T-helper 17 cell (primary cell): ENCODE measurements at regions not wholly inside any gene's neighbourhood (a gene's known extent, or its start where the extent isn't known, plus 50 kb on each side); places are given as distances from the start of the nearest gene placed in this dataset.
A peak's percentile ranks its signal among the peaks of the same experiment; 100 is the strongest.
"Not testable (repeated sequence)": the region's sequence is repeated elsewhere in the genome, so short reads cannot be mapped to it uniquely, and the experiment has no call there.

Experiments
- ATAC-seq: fragments of 150-1000 bp; cut with Tn5 transposase; 2 replicates; pipeline ENCODE4 v1.10.0; 2021; ENCODE audit warnings: mild to moderate bottlenecking, moderate library complexity
- DNase-seq, 3 donors: peaks; one replicate each; pipeline versions ENCODE4 v3.0.0 to v3.0.0-alpha.2; 2020 to 2021
- H3K9me3 ChIP-seq: one replicate; pipeline ENCODE4 v1.7.0; 2013; ENCODE audit warnings: low read length, mild to moderate bottlenecking; ENCODE audit not compliant: control insufficient read depth, poor library complexity, severe bottlenecking
- H3K27ac Mint-ChIP-seq: one replicate; pipeline ENCODE4 v1.8.0; 2022; ENCODE audit warnings: mild to moderate bottlenecking, moderate library complexity, mixed read lengths
- H3K27me3 Mint-ChIP-seq: one replicate; pipeline ENCODE4 v1.8.0; 2022; ENCODE audit warnings: mixed read lengths
- H3K36me3 Mint-ChIP-seq: one replicate; pipeline ENCODE4 v1.8.0; 2022; ENCODE audit warnings: low read depth, mixed read lengths
- H3K4me1 Mint-ChIP-seq: one replicate; pipeline ENCODE4 v1.8.0; 2022; ENCODE audit warnings: mild to moderate bottlenecking, mixed read lengths
- H3K4me3 Mint-ChIP-seq: one replicate; pipeline ENCODE4 v1.8.0; 2022; ENCODE audit warnings: mild to moderate bottlenecking, moderate library complexity, mixed read lengths

DNA sequence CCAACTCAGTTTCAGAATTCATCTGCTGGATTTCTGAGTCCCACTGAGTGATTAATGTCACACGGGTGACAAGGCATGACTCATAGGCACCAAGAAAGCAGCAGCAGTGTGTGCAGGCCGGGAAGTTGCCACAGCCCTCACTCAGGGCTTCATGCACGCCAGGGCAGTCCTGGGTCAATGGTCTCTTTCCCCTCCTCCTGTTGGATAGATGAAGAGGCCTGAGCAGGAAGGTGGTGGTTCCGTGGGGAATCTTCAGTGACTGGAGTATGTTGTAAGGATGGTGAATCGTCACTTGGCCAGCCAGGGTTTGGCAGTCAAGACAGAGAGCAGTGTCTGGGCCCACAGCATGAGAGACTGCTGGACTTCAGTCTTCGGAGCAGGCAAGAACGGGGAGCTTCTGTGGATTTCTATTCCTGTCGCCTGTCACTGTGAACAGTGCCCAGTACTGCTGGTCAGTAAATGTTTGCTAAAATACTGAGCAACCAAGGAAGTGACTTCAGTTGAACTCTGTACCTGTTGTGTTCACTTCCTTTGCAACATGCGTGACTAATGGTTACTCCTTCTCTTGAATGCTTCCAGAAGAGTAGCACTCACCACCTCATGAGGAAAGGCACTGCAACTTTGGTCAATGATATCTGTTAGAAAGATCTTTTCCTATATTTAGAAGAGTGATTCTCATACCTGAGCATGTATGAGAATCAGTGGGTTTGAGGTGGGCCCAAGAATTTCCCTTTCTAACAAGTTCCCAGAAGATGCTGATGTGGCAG, 62.0 kb upstream of the CD93 start:
- no peak overlapping the region for H3K4me3 Mint-ChIP-seq
- H3K27me3 Mint-ChIP-seq = peaks cover 17% of the 10 kb centered on the region
- ATAC-seq (peak; percentile 55), DNase-seq (no peak)
- H3K36me3 Mint-ChIP-seq = peaks cover 4% of the 10 kb centered on the region
- no peaks in the 10 kb centered on the region for H3K9me3 ChIP-seq
- peaks cover 27% of the 10 kb centered on the region for H3K4me1 Mint-ChIP-seq
- H3K27ac Mint-ChIP-seq = no peak overlapping the region

DNA sequence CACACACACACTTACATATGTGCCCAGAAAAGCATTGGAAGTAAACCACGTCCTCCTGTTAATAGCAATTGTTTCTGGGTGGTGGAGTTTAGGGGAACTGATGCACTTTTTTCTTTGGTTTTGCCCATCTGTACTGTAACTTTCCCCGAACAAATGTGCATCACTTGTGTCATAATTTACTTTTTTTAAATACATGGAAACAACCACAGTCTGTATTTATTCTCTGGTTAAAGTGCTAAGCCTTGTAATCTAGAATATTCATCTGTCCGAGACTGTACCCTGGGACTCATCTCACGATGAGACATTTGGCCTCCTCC, 61.5 kb upstream of the CD93 start:
- Mint-ChIP-seq H3K27me3 (peaks cover 17% of the 10 kb centered on the region), H3K27ac (no peak overlapping the region), H3K36me3 (peaks cover 4% of the 10 kb centered on the region), H3K4me3 (no peak overlapping the region), H3K4me1 (peaks cover 33% of the 10 kb centered on the region)
- DNase-seq = no peak
- H3K9me3 ChIP-seq = no peaks in the 10 kb centered on the region
- no peak for ATAC-seq

GRCh38 chr20:23146857-23147637, 60.9 kb upstream of the CD93 start:
- peaks cover 4% of the 10 kb centered on the region for H3K36me3 Mint-ChIP-seq
- ATAC-seq (no peak), DNase-seq (no peak)
- peaks cover 36% of the 10 kb centered on the region for H3K4me1 Mint-ChIP-seq
- peaks cover 17% of the 10 kb centered on the region for H3K27me3 Mint-ChIP-seq
- H3K27ac Mint-ChIP-seq = no peak overlapping the region
- no peak overlapping the region for H3K4me3 Mint-ChIP-seq
- H3K9me3 ChIP-seq = no peaks in the 10 kb centered on the region

DNA sequence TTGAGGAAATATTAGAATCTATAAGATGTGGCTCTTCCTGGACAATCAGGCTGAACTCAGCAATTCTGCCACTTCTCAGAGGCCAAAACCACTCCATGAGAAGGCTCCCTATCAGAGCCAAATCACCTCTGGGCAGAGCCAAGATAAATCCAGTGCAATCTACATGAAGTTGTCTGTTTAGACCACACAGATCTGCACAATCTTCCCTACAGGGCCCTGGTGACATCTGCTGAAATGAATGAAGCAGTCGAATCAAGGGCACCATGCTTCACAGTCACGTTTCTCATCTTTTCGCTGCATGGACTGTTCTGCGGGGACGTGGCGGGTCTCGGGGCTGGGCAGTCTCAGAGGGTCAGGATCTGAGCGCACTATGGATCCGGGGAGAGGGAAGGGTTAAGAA, 60.1 kb upstream of the CD93 start:
- no peak overlapping the region for H3K4me3 Mint-ChIP-seq
- H3K4me1 Mint-ChIP-seq = peaks cover 38% of the 10 kb centered on the region
- H3K27me3 Mint-ChIP-seq = peaks cover 17% of the 10 kb centered on the region
- no peak overlapping the region for H3K27ac Mint-ChIP-seq
- ATAC-seq (no peak), DNase-seq (no peak)
- peaks cover 4% of the 10 kb centered on the region for H3K36me3 Mint-ChIP-seq
- H3K9me3 ChIP-seq = no peaks in the 10 kb centered on the region

DNA sequence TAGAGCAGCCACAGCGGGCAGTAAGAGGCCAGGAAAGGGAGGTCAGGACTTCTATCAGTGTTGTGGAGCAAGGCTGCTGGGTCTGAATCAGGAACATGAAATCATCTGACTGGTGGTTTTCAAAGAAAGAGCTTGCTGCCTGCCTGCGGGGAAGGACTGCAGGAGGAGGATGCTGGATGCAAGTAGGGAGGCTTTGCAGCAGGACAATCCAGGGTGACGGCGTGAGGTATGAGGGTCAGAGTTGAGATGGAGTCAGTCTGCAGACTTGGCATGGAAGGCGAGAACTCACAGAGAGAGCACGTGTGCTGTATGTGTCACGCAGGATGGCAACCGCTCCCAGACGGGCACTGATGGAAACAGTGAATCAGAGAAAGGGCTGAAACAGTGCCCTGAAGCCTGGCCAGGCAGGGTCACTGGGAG, 59.2 kb upstream of the CD93 start:
- no peak for ATAC-seq
- Mint-ChIP-seq H3K36me3 (peaks cover 4% of the 10 kb centered on the region), H3K27me3 (peaks cover 15% of the 10 kb centered on the region), H3K27ac (no peak overlapping the region), H3K4me1 (peaks cover 40% of the 10 kb centered on the region), H3K4me3 (no peak overlapping the region)
- no peaks in the 10 kb centered on the region for H3K9me3 ChIP-seq
- DNase-seq = no peak

- peaks cover 4% of the 10 kb centered on the region for H3K36me3 Mint-ChIP-seq
- peak overlapping the region; percentile 67 for H3K27ac Mint-ChIP-seq
- H3K9me3 ChIP-seq = no peaks in the 10 kb centered on the region
- peaks cover 11% of the 10 kb centered on the region for H3K27me3 Mint-ChIP-seq
- DNase-seq (no peak), ATAC-seq (no peak)
- H3K4me1 Mint-ChIP-seq = peaks cover 40% of the 10 kb centered on the region
- H3K4me3 Mint-ChIP-seq = no peak overlapping the region
Observed at GRCh38 chr20:23144856-23145255, 58.7 kb upstream of the CD93 start.

DNA sequence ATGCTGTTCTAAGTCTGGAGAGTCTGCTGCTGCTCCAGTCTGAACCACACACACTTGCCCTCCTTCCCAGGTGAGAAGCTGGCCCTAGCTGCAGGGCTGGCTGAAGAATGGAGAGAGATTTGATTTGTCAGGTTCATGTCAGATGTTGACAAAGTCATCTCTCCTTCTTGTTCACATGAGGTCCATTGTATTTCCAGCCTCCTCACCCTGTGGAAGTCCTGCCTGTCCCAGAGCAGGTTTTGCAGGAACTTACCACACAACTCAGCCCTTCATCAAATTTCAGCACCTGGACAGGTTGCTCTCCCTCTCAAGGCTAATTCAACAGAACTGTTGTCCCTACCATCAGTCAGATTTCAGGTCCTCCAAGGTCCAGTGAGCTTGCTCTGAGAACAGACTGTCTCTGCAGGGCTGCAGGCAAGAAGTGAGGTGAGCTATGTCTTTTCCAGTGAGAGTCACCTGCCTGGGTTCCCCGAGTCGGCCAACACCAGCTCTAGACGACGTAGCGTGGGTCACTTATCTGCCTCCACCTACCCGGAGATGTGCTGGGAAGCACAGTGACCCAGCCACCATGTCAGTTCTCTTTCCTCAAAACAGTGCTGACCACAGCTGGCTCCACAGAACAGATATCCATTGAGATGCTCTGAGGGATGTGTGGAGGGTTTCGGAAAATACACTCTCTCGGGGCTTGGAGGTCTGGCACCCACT, 58.0 kb upstream of the CD93 start:
- Mint-ChIP-seq H3K36me3 (peaks cover 4% of the 10 kb centered on the region), H3K27ac (peak overlapping the region; percentile 67)

GRCh38 chr20:23143098-23143497, 57.0 kb upstream of the CD93 start:
- Mint-ChIP-seq H3K27me3 (peaks cover 8% of the 10 kb centered on the region), H3K4me3 (no peak overlapping the region), H3K36me3 (peaks cover 4% of the 10 kb centered on the region), H3K27ac (peak overlapping the region; percentile 59), H3K4me1 (peaks cover 43% of the 10 kb centered on the region)
- DNase-seq = no peak
- peak; percentile 31 for ATAC-seq
- H3K9me3 ChIP-seq = no peaks in the 10 kb centered on the region

More for the DNA sequence above, 58.0 kb upstream of the CD93 start:
- ATAC-seq (no peak), DNase-seq (no peak)
- H3K9me3 ChIP-seq = no peaks in the 10 kb centered on the region
- no peak overlapping the region for H3K4me3 Mint-ChIP-seq
- H3K27me3 Mint-ChIP-seq = peaks cover 8% of the 10 kb centered on the region
- peaks cover 44% of the 10 kb centered on the region for H3K4me1 Mint-ChIP-seq

DNA sequence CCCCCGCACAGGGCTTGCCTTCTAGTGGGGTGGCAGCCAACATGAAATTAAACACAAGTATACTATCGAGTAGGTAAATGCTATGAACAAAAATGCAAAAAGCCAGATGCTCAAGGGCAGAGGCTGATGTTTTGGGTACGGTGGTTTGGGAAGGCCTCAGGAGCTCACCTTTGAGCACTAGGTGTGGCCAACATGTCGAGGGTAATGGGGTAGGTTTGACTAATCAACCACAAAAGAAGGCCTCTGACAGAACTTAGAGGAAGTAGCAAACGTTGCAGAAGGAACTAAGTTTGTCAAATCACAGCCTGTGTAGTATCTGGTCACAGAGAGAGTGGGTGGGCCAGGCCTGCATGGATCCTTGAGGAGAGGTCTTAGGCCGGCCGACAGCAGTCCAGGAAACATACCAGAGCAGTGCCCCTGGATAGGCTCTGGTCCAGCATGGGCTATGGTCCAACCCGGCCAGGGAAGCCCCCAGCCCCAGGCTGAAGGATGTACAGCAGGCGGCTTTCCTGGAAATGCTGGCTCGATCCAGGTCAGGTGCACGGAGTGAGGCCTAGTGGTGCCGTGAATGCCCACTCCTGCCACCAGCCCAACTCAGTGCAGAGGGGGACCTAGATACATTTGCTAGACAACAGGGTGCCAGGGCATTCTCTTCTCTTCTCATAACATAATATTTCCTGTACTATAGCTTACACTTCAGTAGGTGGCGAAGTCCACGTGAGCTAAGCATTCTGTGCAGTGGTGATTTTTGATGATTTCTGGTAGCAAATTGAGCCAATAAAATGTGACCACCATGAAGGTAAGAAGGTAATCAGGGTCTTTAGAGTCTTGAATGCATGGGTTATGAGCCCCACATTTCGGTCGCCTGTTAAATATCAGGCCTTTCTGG, 56.3 kb upstream of the CD93 start:
- no peaks in the 10 kb centered on the region for H3K9me3 ChIP-seq
- peaks cover 4% of the 10 kb centered on the region for H3K36me3 Mint-ChIP-seq
- peaks cover 8% of the 10 kb centered on the region for H3K27me3 Mint-ChIP-seq
- peak overlapping the region; percentile 59 for H3K27ac Mint-ChIP-seq
- DNase-seq = no peak
- peak overlapping the region; percentile 3 for H3K4me3 Mint-ChIP-seq
- peaks cover 37% of the 10 kb centered on the region for H3K4me1 Mint-ChIP-seq
- peak; percentile 79 for ATAC-seq

DNA sequence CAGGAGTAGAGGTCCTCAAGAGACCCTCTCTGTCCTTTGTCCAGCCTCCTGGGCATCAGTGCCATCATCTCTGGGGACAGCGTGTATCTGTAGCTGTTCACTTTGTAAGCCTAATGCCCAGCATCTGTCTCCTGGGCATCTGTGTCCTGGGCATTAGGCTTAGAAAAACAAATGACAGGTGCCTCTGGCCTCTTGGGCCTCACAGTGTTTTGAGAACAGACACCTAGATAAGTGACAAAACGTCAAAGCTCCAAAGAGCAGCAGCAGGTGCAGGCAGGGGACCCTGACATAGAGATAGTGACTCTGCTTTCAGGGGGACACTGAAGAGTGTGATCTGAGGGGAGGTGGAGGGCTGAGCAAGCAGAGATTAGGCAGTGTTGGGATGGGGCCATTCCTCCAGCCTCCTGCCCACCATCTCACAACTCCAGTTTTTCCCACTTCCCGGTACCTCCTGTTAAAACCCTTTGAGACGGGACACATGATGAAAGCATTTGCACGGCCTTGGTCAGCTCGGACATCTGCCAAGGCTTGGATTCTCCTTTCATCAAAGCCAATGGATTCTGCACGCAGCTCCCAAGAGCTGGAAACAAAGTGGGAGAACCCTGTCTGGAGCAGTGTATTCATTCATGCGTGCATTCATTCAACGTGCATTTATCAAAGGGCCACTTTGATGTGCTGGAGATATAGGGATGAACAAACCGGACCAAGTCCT, 55.5 kb upstream of the CD93 start:
- no peaks in the 10 kb centered on the region for H3K9me3 ChIP-seq
- Mint-ChIP-seq H3K4me3 (no peak overlapping the region), H3K36me3 (peaks cover 4% of the 10 kb centered on the region), H3K27ac (peak overlapping the region; percentile 59), H3K4me1 (peaks cover 34% of the 10 kb centered on the region), H3K27me3 (peaks cover 8% of the 10 kb centered on the region)
- no peak for DNase-seq
- ATAC-seq = no peak

DNA sequence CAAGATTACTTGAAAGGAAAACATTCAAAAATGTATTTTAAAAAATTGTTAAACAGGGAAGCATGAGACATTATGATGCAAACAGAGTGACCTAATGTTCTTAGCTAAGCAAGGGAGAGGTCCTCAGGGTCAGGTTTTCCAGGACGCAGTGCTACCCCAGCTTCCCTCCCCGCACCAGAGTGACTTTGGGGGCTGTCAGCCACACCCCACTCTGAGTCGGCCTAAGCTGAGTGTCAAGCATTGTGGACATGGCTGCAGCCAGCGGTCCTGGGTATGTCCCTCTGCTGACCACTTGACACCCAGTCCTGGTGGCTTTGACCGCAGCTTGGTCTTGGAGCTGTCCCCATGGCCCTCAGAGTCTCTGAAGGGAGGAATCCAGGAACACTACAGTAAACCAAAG, 54.9 kb upstream of the CD93 start:
- peaks cover 34% of the 10 kb centered on the region for H3K4me1 Mint-ChIP-seq
- peaks cover 4% of the 10 kb centered on the region for H3K36me3 Mint-ChIP-seq
- H3K27ac Mint-ChIP-seq = no peak overlapping the region
- no peak for ATAC-seq
- H3K4me3 Mint-ChIP-seq = no peak overlapping the region
- no peak for DNase-seq
- H3K9me3 ChIP-seq = no peaks in the 10 kb centered on the region
- H3K27me3 Mint-ChIP-seq = peaks cover 8% of the 10 kb centered on the region

GRCh38 chr20:23139984-23140383, 53.9 kb upstream of the CD93 start:
- H3K27me3 Mint-ChIP-seq, ATAC-seq, H3K36me3 Mint-ChIP-seq, H3K27ac Mint-ChIP-seq, DNase-seq, H3K9me3 ChIP-seq, H3K4me3 Mint-ChIP-seq: not testable (repeated sequence)
- peaks cover 31% of the 10 kb centered on the region for H3K4me1 Mint-ChIP-seq
